K562 (cell line): ENCODE measurements at regions not wholly inside any gene's neighbourhood (a gene's known extent, or its start where the extent isn't known, plus 50 kb on each side); places are given as distances from the start of the nearest gene placed in this dataset.

Experiments used
- ATAC-seq: fragments of 200-7000 bp; cut with Tn5 transposase; 3 replicates; pipeline ENCODE4 v1.9.1; 2020; ENCODE audit warnings: moderate library complexity
- BruUV-seq: library from RNA; stranded (reverse); fragments of 400-500 nt; replicated peaks from 2 replicates; lab custom pipeline; 2021; lab: Mats Ljungman, UMichigan
- CTCF ChIA-PET: fragments of 300-600 bp; formaldehyde crosslinking; extraction: SDS; loops from one replicate; lab custom pipeline; 2021; ENCODE audit warnings: low intra/inter-chr PET ratio; lab: Yijun Ruan, JAX
- POLR2A ChIA-PET: fragments of 300-600, 350-650 bp; sonication (Branson Sonifier 250); formaldehyde crosslinking; extraction: SDS; loops from one replicate; lab custom pipeline; 2021; ENCODE audit warnings: antibody characterized with exemption, inconsistent platforms; lab: Yijun Ruan, JAX
- DNase-seq, 4 experiments: peaks; one replicate each; pipeline versions ENCODE4 v3.0.0 to v3.0.0-alpha.2; 2011 to 2018; ENCODE audit warnings: low spot score in 3 of 4, mixed read lengths in 3 of 4; ENCODE audit errors: extremely low read depth in 1 of 4
- FAIRE-seq: peaks from 2 replicates; lab custom pipeline; 2011; peaks lifted over from hg19 to GRCh38; lab: Jason Lieb, UNC
- H2AFZ ChIP-seq: 2 replicates; pipeline ENCODE4 v1.6.0; 2011; ENCODE audit warnings: low read depth, low read length, control low read depth, inconsistent platforms
- H3K27ac ChIP-seq: fragments of 200-600 bp; 3 replicates; pipeline ENCODE4 v1.8.0; 2011; ENCODE audit warnings: low read depth, mild to moderate bottlenecking, control low read depth, inconsistent platforms, low read length, moderate library complexity, mixed read lengths; ENCODE audit errors: extremely low read depth
- H3K27me3 ChIP-seq, 2 experiments: fragments of 300-600 bp in 1 of 2; 2 replicates in 1 of 2; 3 replicates in 1 of 2; pipeline versions ENCODE4 v1.6.0 to v1.8.0; 2011; ENCODE audit warnings: inconsistent platforms in 2 of 2, low read length in 2 of 2, mild to moderate bottlenecking in 1 of 2, mixed read lengths in 1 of 2, moderate library complexity in 1 of 2; ENCODE audit not compliant: control insufficient read depth in 2 of 2, insufficient read depth in 2 of 2
- H3K36me3 ChIP-seq: fragments of 300-600 bp; 3 replicates; pipeline ENCODE4 v1.8.0; 2011; ENCODE audit warnings: mild to moderate bottlenecking, low read length, inconsistent platforms; ENCODE audit not compliant: control insufficient read depth, insufficient read depth
- H3K4me1 ChIP-seq, 2 experiments: fragments of 200-600 bp in 1 of 2; replicated peaks in 1 of 2; 2 replicates in 1 of 2; 3 replicates in 1 of 2; pipeline versions ENCODE4 v1.5.1 to v1.8.0; 2011; ENCODE audit warnings: inconsistent platforms in 2 of 2, low read length in 2 of 2, mild to moderate bottlenecking in 1 of 2, mixed read lengths in 1 of 2, moderate library complexity in 1 of 2; ENCODE audit not compliant: control insufficient read depth in 2 of 2, insufficient read depth in 2 of 2
- H3K4me2 ChIP-seq: 2 replicates; pipeline ENCODE4 v1.6.1; 2011; ENCODE audit warnings: low read length, control low read depth, inconsistent platforms, mixed read lengths; ENCODE audit not compliant: insufficient read depth
- H3K4me3 ChIP-seq: fragments of 200-600 bp; sonication (generic), shearing (Covaris generic); 2 replicates; pipeline ENCODE4 v1.5.1; 2016; ENCODE audit warnings: control low read depth, inconsistent platforms
- H3K79me2 ChIP-seq: fragments of 200-600 bp; 3 replicates; pipeline ENCODE4 v1.8.0; 2011; ENCODE audit warnings: low read length, inconsistent platforms; ENCODE audit not compliant: control insufficient read depth, insufficient read depth
- H3K9ac ChIP-seq, 2 experiments: 2 replicates each; pipeline versions ENCODE4 v1.6.0 to v1.6.1; 2011; ENCODE audit warnings: low read depth in 2 of 2, low read length in 2 of 2, control low read depth in 1 of 2, inconsistent platforms in 1 of 2, mild to moderate bottlenecking in 1 of 2, mixed read lengths in 1 of 2; ENCODE audit not compliant: insufficient read depth in 1 of 2
- H3K9me1 ChIP-seq: one replicate; pipeline ENCODE4 v1.6.0; 2011; ENCODE audit warnings: inconsistent platforms, mild to moderate bottlenecking, low read length, moderate library complexity; ENCODE audit not compliant: control insufficient read depth, insufficient read depth
- H3K9me3 ChIP-seq: replicated peaks from 2 replicates; pipeline ENCODE4 v1.5.1; 2011; ENCODE audit warnings: low read depth, low read length, inconsistent platforms; ENCODE audit not compliant: control insufficient read depth, insufficient read depth
- H4K20me1 ChIP-seq: replicated peaks from 2 replicates; pipeline ENCODE4 v1.6.1; 2011; ENCODE audit warnings: low read length, inconsistent platforms, mixed read lengths; ENCODE audit not compliant: control insufficient read depth, insufficient read depth
- CGGBP1 ChIP-seq: fragments of 250-450 bp; sonication (Bioruptor Pico); IDR thresholded peaks from 2 replicates; pipeline ENCODE4 v1.9.0; 2021; ENCODE audit warnings: mild to moderate bottlenecking
- CREB3L1 ChIP-seq: fragments of 450-650 bp; IDR thresholded peaks from 2 replicates; pipeline ENCODE4 v1.6.1; 2014; ENCODE audit warnings: low read depth, mild to moderate bottlenecking, moderate library complexity, borderline replicate concordance
- ETV1 ChIP-seq: fragments of 450-650 bp; conservative IDR thresholded peaks from 2 replicates; pipeline ENCODE4 v1.6.1; 2016; ENCODE audit warnings: missing genetic modification characterization, control low read depth, low read depth, missing compliant biosample characterization
- FOXA3 ChIP-seq, 2 experiments: fragments of 450-650 bp in 1 of 2; sonication (generic) in 1 of 2; formaldehyde crosslinking; IDR thresholded peaks in 1 of 2; conservative IDR thresholded peaks in 1 of 2; 2 replicates each; pipeline versions ENCODE4 v1.4.0 to v1.8.0; 2020 to 2022; ENCODE audit warnings: mild to moderate bottlenecking in 2 of 2, missing genetic modification reagents in 1 of 2
- HDAC2 ChIP-seq: fragments of 450-650 bp; IDR thresholded peaks from 2 replicates; pipeline ENCODE4 v1.6.1; 2016; ENCODE audit warnings: mild to moderate bottlenecking
- ILK ChIP-seq: fragments of 450-650 bp; IDR thresholded peaks from 2 replicates; pipeline ENCODE4 v1.6.1; 2016; ENCODE audit warnings: missing genetic modification characterization, low read depth, mild to moderate bottlenecking, missing compliant biosample characterization, moderate library complexity, borderline replicate concordance
- KAT2B ChIP-seq: IDR thresholded peaks from one replicate; pipeline ENCODE4 v1.6.1; 2012; ENCODE audit warnings: low read depth, mild to moderate bottlenecking, control low read depth, inconsistent platforms, low read length, moderate library complexity
- NFXL1 ChIP-seq: fragments of 450-650 bp; formaldehyde crosslinking; IDR thresholded peaks from 2 replicates; pipeline ENCODE4 v1.4.0; 2021; ENCODE audit warnings: mild to moderate bottlenecking
- PHF20 ChIP-seq: fragments of 450-650 bp; IDR thresholded peaks from 2 replicates; pipeline ENCODE4 v1.6.1; 2018; ENCODE audit not compliant: partially characterized antibody
- POLR2B ChIP-seq: fragments of 450-650 bp; IDR thresholded peaks from 2 replicates; pipeline ENCODE4 v1.6.1; 2018; ENCODE audit warnings: low read depth; ENCODE audit not compliant: partially characterized antibody
- PURB ChIP-seq: sonication (generic); formaldehyde crosslinking; IDR thresholded peaks from 2 replicates; pipeline ENCODE4 v1.9.0; 2021; ENCODE audit warnings: low read depth, mild to moderate bottlenecking, missing genetic modification reagents
- RBM34 ChIP-seq: fragments of 200-400 bp; formaldehyde crosslinking; IDR thresholded peaks from 2 replicates; pipeline ENCODE4 v1.6.1; 2018; ENCODE audit warnings: low read length, borderline replicate concordance; ENCODE audit not compliant: insufficient read depth
- RFX7 ChIP-seq: fragments of 250-450 bp; sonication (Bioruptor Pico); IDR thresholded peaks from 2 replicates; pipeline ENCODE4 v1.5.1; 2021; ENCODE audit warnings: mild to moderate bottlenecking
- RUNX1 ChIP-seq: sonication (generic); IDR thresholded peaks from 2 replicates; pipeline ENCODE4 v1.6.1; 2016; ENCODE audit warnings: antibody characterized with exemption, low read depth
- SUPT5H ChIP-seq: fragments of 450-650 bp; IDR thresholded peaks from 2 replicates; pipeline ENCODE4 v1.6.1; 2016
- ZMIZ1 ChIP-seq, 2 experiments: fragments of 150-350 bp in 1 of 2; IDR thresholded peaks; 2 replicates each; pipeline ENCODE4 v1.6.1; 2012 to 2016; ENCODE audit warnings: low read depth in 2 of 2, low read length in 2 of 2, mild to moderate bottlenecking in 1 of 2, moderate library complexity in 1 of 2
- ZNF707 ChIP-seq: fragments of 250-450 bp; sonication (Bioruptor Pico); conservative IDR thresholded peaks from 2 replicates; pipeline ENCODE4 v1.8.0; 2022; ENCODE audit warnings: inconsistent platforms, mild to moderate bottlenecking, moderate library complexity
- WGBS: fragments of 100-300 bp; shearing (Covaris generic); methylation state at CpG from one replicate; pipeline ENCODE4 v1.1.6; 2016; ENCODE audit warnings: low coverage, mixed read lengths; ENCODE audit not compliant: insufficient coverage; ENCODE audit errors: missing lambda C conversion rate; 5-methylcytosine and 5-hydroxymethylcytosine counted together
- in situ Hi-C: fragments of 300-500 bp; cut with MboI; formaldehyde crosslinking; loops from 4 replicates; pipeline ENCODE4 v1.15.0; 2018; ENCODE audit warnings: inconsistent platforms, mixed read lengths
- intact Hi-C: fragments of 100-400 bp; cut with micrococcal nuclease; formaldehyde crosslinking; loops from 2 replicates; pipeline ENCODE4 v1.14.2; 2022

- ChIA-PET POLR2A (no interaction called here), CTCF (no interaction called here)
- no peak overlapping the region for H3K27ac ChIP-seq
- in situ Hi-C loops (no loop called here), intact Hi-C loops (no loop called here)
- FAIRE-seq (no peak), DNase-seq (no peak), ATAC-seq (no peak)
- no peak overlapping the region for H3K9ac ChIP-seq
- H3K4me2 ChIP-seq = no peak overlapping the region
- no peaks in the 10 kb centered on the region for H3K36me3 ChIP-seq
- H3K27me3 ChIP-seq = peaks cover 13 to 20% of the 10 kb centered on the region in 2 experiments; a peak in 4 of 5 replicates
- no peak overlapping the region for H2AFZ ChIP-seq
- BruUV-seq = no TSS peak
- TF ChIP-seq RBM34 (no peak), CGGBP1 (CRISPR knock-in tag) (no peak), ZNF707 (CRISPR knock-in tag) (no peak), KAT2B (no peak), NFXL1 (CRISPR knock-in tag) (no peak), RFX7 (no peak), HDAC2 (no peak), SUPT5H (no peak), FOXA3 (CRISPR knock-in tag; conservative IDR thresholded peaks at IDR 0.05 in 1 of 2, IDR thresholded peaks at IDR 0.05 in 1 of 2) (no peak), PURB (CRISPR knock-in tag) (no peak), ILK (tag) (no peak), RUNX1 (no peak), CREB3L1 (no peak), PHF20 (no peak), ZMIZ1 (IDR thresholded peaks at IDR 0.05; ENCODE audit: low read depth in 2 of 2, low read length in 2 of 2) (no peak), POLR2B (no peak), ETV1 (tag) (no peak)
- H3K79me2 ChIP-seq = no peaks in the 10 kb centered on the region
- no peak overlapping the region for H3K4me3 ChIP-seq
- no peaks in the 10 kb centered on the region for H3K9me3 ChIP-seq
- 0 out of 2 replicates have a peak, but pooled peaks cover 4% of the 10 kb centered on the region for H4K20me1 ChIP-seq
- WGBS = 1% methylated on average over 10 of the region's 12 CpGs
- no peaks in the 10 kb centered on the region for H3K4me1 ChIP-seq
- H3K9me1 ChIP-seq = no peaks in the 10 kb centered on the region
Observed at GRCh38 chr2:41992671-41993434, 55.0 kb upstream of the PKDCC start.
